OCI-LY3 (cell line): ENCODE measurements at regions not wholly inside any gene's neighbourhood (a gene's known extent, or its start where the extent isn't known, plus 50 kb on each side); places are given as distances from the start of the nearest gene placed in this dataset.

ENCODE experiments used
- H2AFZ ChIP-seq: fragments of 200-600, 300-600 bp; shearing (Covaris generic); 2 replicates; pipeline ENCODE4 v1.6.0; 2014; ENCODE audit warnings: antibody characterized with exemption, low read depth, low read length
- H3K27ac ChIP-seq: fragments of 200-600, 300-600 bp; sonication (generic); 2 replicates; pipeline ENCODE4 v1.5.1; 2014; ENCODE audit warnings: mild to moderate bottlenecking, low read length, moderate library complexity, mixed read lengths
- H3K27me3 ChIP-seq: fragments of 200-600, 300-600 bp; sonication (generic); 2 replicates; pipeline ENCODE4 v1.6.1; 2014; ENCODE audit warnings: low read depth, low read length, mixed read lengths
- H3K36me3 ChIP-seq: fragments of 200-600, 300-600 bp; sonication (generic); replicated peaks from 2 replicates; pipeline ENCODE3; 2014; ENCODE audit warnings: low read depth, low read length, mixed read lengths
- H3K4me1 ChIP-seq: fragments of 300-600, 200-600 bp; sonication (generic); 2 replicates; pipeline ENCODE4 v1.6.1; 2014; ENCODE audit warnings: low read length, mixed read lengths
- H3K4me2 ChIP-seq: fragments of 200-600, 300-600 bp; sonication (generic); 2 replicates; pipeline ENCODE4 v1.6.1; 2014; ENCODE audit warnings: low read length, mixed read lengths
- H3K4me3 ChIP-seq: fragments of 300-600, 200-600 bp; sonication (generic); 2 replicates; pipeline ENCODE4 v1.5.1; 2014; ENCODE audit warnings: antibody characterized with exemption, mild to moderate bottlenecking, low read length, moderate library complexity
- H3K79me2 ChIP-seq: fragments of 300-600, 200-600 bp; shearing (Covaris generic); 2 replicates; pipeline ENCODE4 v1.6.1; 2014; ENCODE audit warnings: mild to moderate bottlenecking, low read length, mixed read lengths
- H3K9ac ChIP-seq: fragments of 300-600, 200-600 bp; shearing (Covaris generic); 2 replicates; pipeline ENCODE4 v1.6.0; 2014; ENCODE audit warnings: mild to moderate bottlenecking, low read length, moderate library complexity
- H3K9me3 ChIP-seq: fragments of 200-600, 300-600 bp; shearing (Covaris generic); 2 replicates; pipeline ENCODE4 v1.6.1; 2014; ENCODE audit warnings: low read length, mixed read lengths; ENCODE audit not compliant: insufficient read depth
- H4K20me1 ChIP-seq: fragments of 200-600, 300-600 bp; sonication (generic); 2 replicates; pipeline ENCODE4 v1.6.1; 2016; ENCODE audit warnings: low read length, mixed read lengths; ENCODE audit not compliant: insufficient read depth
- EZH2phosphoT487 ChIP-seq: fragments of 200-600 bp; shearing (Covaris generic); IDR thresholded peaks from 2 replicates; pipeline ENCODE4 v1.6.1; 2018; ENCODE audit warnings: antibody characterized with exemption, mixed run types, low read depth
- TF ChIP-seq, protein P1 (sequence below): fragments of 200-600, 300-600 bp; sonication (generic); IDR thresholded peaks from 2 replicates; pipeline ENCODE4 v1.5.1; 2014; ENCODE audit warnings: antibody characterized with exemption, low read length, low read depth

DNA sequence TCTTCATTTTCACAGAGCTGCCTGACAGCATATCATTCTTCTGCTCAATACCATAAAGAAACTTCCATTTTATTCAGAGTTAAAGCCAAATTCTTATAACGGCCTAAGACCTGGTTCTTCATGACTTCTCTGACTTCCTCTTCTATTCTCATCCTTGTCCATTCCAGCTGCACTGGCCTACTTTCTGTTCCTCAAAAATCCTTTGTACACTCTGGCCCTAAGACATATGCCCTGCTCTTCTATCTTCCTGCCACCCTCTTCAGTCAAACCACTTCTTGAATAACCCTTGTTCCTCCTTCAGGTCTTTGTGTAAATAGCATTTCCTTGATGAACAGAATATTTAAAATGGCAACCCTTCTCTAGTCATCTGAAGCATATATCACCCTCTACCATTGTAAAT, 1338.7 kb upstream of the ADGRL2 start:
- Histone ChIP-seq H3K4me1 (peaks cover 4% of the 10 kb centered on the region; the same call in 1 of the 2 replicates), H4K20me1 (no peaks in the 10 kb centered on the region), H3K4me2 (no peak overlapping the region), H3K9me3 (no peaks in the 10 kb centered on the region), H3K4me3 (no peak overlapping the region), H3K9ac (no peak overlapping the region), H3K27me3 (no peaks in the 10 kb centered on the region), H2AFZ (no peak overlapping the region), H3K79me2 (no peaks in the 10 kb centered on the region), H3K27ac (no peak overlapping the region), H3K36me3 (no peaks in the 10 kb centered on the region)
- TF ChIP-seq, protein P1, sequence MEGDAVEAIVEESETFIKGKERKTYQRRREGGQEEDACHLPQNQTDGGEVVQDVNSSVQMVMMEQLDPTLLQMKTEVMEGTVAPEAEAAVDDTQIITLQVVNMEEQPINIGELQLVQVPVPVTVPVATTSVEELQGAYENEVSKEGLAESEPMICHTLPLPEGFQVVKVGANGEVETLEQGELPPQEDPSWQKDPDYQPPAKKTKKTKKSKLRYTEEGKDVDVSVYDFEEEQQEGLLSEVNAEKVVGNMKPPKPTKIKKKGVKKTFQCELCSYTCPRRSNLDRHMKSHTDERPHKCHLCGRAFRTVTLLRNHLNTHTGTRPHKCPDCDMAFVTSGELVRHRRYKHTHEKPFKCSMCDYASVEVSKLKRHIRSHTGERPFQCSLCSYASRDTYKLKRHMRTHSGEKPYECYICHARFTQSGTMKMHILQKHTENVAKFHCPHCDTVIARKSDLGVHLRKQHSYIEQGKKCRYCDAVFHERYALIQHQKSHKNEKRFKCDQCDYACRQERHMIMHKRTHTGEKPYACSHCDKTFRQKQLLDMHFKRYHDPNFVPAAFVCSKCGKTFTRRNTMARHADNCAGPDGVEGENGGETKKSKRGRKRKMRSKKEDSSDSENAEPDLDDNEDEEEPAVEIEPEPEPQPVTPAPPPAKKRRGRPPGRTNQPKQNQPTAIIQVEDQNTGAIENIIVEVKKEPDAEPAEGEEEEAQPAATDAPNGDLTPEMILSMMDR: no peak
- TF ChIP-seq EZH2phosphoT487: no peak

- no peaks in the 10 kb centered on the region for H3K27me3 ChIP-seq
- no peaks in the 10 kb centered on the region for H3K79me2 ChIP-seq
- H3K9ac ChIP-seq: no peak overlapping the region
- H3K4me1 ChIP-seq: peaks cover 4% of the 10 kb centered on the region; the same call in 1 of the 2 replicates
- H3K36me3 ChIP-seq: no peaks in the 10 kb centered on the region
- H4K20me1 ChIP-seq: no peaks in the 10 kb centered on the region
- H3K27ac ChIP-seq: no peak overlapping the region
- no peaks in the 10 kb centered on the region for H3K9me3 ChIP-seq
- TF ChIP-seq EZH2phosphoT487: no peak
- TF ChIP-seq, protein P1: no peak
- no peak overlapping the region for H2AFZ ChIP-seq
- H3K4me2 ChIP-seq: no peak overlapping the region
- no peak overlapping the region for H3K4me3 ChIP-seq
These were observed 1343.3 kb upstream of the ADGRL2 start for GRCh38 chr1:80457409-80457808.

GRCh38 chr1:80453775-80454174, 1347.0 kb upstream of the ADGRL2 start:
- H3K9ac ChIP-seq: no peak overlapping the region
- H2AFZ ChIP-seq: no peak overlapping the region
- no peaks in the 10 kb centered on the region for H3K9me3 ChIP-seq
- H3K79me2 ChIP-seq: no peaks in the 10 kb centered on the region
- H3K36me3 ChIP-seq: no peaks in the 10 kb centered on the region
- H3K27me3 ChIP-seq: no peaks in the 10 kb centered on the region
- H3K4me3 ChIP-seq: no peak overlapping the region
- no peaks in the 10 kb centered on the region for H4K20me1 ChIP-seq
- no peak overlapping the region for H3K27ac ChIP-seq
- no peaks in the 10 kb centered on the region for H3K4me1 ChIP-seq
- H3K4me2 ChIP-seq: no peak overlapping the region
- TF ChIP-seq EZH2phosphoT487: no peak
- TF ChIP-seq, protein P1: no peak

DNA sequence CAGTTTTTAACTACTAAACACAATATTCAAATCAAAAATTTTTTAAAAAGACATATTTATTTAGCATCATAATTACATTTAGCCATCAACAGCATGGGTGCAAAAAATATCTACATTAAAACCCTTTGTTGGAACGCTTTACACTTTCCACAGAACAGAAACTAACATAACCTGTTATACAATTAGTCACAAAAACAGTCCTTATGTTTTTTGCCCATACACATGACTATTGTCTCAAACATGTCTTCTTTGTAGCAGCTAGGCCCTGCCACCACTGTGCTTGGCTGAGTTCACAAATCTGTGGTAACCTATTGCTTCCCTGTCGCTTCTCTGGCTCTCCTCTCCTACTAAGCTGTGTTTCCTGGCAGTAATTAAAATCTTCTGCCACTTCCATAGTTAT, 1350.0 kb upstream of the ADGRL2 start:
- H3K4me2 ChIP-seq: no peak overlapping the region
- no peak overlapping the region for H3K4me3 ChIP-seq
- H3K27ac ChIP-seq: no peak overlapping the region
- H3K9me3 ChIP-seq: no peaks in the 10 kb centered on the region
- H4K20me1 ChIP-seq: no peaks in the 10 kb centered on the region
- TF ChIP-seq, protein P1: no peak
- TF ChIP-seq EZH2phosphoT487: no peak
- H3K9ac ChIP-seq: no peak overlapping the region
- H3K36me3 ChIP-seq: no peaks in the 10 kb centered on the region
- H3K79me2 ChIP-seq: no peaks in the 10 kb centered on the region
- H2AFZ ChIP-seq: no peak overlapping the region
- no peaks in the 10 kb centered on the region for H3K4me1 ChIP-seq
- H3K27me3 ChIP-seq: no peaks in the 10 kb centered on the region
